Stimulated activated CD8-positive, alpha-beta memory T cell treated with anti-CD3 and anti-CD28 coated beads, Interleukin-4, amount 100 ng/mL, for 48 hours (primary cell): ENCODE measurements at regions not wholly inside any gene's neighbourhood (a gene's known extent, or its start where the extent isn't known, plus 50 kb on each side); places are given as distances from the start of the nearest gene placed in this dataset.
"Not testable (repeated sequence)": the region's sequence is repeated elsewhere in the genome, so short reads cannot be mapped to it uniquely, and the experiment has no call there.

Experiments used
- DNase-seq: peaks from one replicate; pipeline ENCODE4 v3.0.0-alpha.2; 2020

DNA sequence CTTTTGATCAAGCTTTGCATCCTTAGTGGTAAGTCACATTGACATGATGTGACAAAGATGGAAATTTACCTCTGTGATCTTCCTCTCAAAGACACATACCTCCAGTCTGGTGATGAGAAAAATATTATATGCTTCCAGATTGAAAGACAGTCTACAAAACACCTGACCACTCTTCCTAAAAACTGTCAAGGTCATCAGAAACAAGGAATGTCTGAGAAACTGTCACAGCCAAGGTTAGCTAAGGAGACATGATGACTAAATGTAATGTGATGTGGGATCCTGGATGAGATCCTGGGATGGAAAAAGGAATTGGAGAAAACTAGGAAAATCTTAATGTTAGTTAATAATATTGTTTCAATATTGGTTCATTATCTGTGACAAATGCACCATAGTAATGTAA, 226.6 kb upstream of the ST6GAL2 start:
- no peak for DNase-seq

GRCh38 chr2:107128381-107128780, 242.4 kb upstream of the ST6GAL2 start:
- no peak for DNase-seq

- no peak for DNase-seq
Observed at GRCh38 chr2:107132070-107132469, 246.1 kb upstream of the ST6GAL2 start.

DNA sequence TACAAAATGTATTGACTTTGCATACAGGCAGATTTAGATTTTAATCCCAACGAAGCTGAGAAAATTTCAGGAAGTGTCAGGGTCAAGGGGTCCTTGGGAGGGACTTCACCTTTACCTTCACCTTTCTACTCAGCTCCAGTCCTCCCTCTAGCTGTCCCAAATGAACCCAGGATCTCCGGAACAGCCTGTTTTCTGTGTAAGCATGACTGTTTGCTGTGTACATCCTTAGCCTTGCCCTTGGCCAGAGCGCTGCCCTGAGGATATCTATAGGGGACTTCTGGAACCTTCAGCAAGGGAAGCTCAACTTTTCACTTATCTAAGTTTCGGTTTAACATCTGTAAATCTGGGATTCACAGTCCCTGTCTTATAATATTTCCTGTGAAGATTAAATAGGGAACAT, 246.8 kb upstream of the ST6GAL2 start:
- no peak for DNase-seq

- DNase-seq = no peak
Observed at GRCh38 chr2:107133412-107133811, 247.4 kb upstream of the ST6GAL2 start.

DNA sequence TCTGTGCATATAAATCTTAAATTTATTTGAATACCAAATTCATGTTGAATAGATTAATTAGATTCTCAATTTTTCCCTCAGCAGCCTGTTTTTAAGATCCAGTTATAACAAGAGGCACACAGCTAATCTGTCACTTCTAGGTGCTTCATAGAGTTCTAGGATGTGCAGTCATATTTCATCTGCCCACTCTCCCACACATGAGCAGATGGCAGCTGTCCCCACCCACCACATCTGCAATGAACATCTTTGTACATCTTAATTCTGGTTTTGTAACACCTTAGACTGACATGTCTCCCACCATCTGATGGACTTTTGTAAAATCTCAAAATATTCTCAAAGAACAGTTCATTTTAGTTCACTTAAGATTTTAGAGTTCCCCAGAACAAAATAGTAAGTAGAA, 250.8 kb upstream of the ST6GAL2 start:
- no peak for DNase-seq

GRCh38 chr2:107137706-107138105, 251.7 kb upstream of the ST6GAL2 start:
- no peak for DNase-seq

DNA sequence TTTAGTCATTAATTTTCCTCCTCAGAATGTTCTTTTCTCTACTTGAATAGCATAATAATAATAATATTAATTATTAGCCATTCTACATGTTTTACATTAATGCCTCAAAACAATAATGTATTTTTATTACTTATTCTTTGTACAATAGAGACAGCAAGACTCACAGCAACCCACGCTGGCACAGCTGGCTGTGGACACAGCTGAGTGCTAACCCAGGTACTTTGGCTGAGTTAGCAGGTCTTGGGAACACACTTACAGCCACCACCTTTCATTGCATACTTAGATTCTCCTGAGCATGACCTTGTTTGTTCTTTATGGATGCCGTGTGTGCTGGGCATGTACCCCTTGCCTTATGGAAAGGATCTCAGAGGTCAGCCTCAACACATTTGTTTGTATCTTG, 260.2 kb upstream of the ST6GAL2 start:
- no peak for DNase-seq

DNA sequence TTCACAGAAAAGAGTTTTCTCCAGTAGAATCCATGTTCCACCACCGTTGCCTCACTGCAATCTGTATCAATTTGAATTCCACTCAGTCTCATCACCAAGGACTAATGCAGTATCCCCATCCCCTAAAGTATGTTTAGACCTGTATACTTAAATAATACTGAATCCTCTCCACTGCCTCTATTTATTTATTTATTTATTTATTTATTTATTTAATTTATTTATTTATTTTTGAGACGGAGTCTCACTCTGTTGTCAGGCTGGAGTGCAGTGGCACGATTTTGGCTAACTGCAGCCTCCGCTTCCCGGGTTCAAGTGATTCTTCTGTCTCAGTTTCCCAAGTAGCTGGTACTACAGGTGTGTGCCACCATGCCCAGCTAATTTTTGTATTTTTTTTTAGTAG, 260.7 kb upstream of the ST6GAL2 start:
- DNase-seq = not testable (repeated sequence)

GRCh38 chr2:107148055-107148454, 262.1 kb upstream of the ST6GAL2 start:
- DNase-seq = no peak

- no peak for DNase-seq
Observed at GRCh38 chr2:107148496-107148895, 262.5 kb upstream of the ST6GAL2 start.

DNA sequence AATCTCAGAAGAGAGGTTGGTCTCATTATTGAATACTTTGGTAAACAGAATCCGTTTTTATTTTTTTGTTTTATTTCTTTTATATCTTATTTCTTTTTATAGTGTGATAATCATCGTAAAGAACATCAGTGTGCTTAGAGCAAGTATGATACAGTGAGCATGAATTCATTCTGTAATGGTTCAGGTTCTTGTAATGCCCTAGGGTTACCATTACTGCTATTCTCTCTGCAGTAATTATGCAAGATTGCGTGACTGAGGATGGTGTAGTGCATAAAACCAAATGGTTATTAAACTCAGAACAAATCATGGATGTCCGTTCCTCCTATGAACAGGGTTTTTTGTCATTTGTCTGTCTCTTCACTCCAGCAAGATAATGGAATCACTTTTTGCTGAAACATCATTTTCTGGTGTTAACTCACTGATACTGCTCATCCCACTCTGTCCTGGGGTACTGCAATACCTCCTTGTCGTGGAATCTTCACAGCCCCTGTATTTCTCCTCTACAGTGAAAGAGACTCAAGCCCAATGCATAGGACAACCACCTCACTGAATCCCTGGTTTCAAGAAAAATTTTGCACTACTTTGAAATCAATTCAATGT, 274.8 kb upstream of the ST6GAL2 start:
- DNase-seq = no peak

DNA sequence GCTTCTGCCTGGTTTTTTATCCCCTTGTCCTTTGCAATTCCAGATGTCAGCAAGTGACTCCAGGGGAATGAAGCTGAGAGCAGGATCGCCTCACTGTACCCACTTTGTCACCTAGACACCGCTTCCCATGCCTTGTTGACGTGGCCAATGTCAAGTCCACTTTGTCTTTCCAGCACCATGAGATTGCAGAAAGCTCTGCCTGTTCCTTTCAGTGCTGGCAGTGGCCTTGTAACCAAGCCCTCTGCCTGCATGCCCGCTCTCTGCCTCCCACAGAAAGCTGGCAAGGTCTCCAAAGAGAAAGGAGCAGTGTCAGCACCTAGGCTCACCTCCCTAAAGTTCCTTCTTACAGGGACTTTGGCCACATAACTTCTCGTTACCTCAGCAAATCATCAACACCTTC, 282.2 kb upstream of the ST6GAL2 start:
- no peak for DNase-seq

- DNase-seq = no peak
Observed at GRCh38 chr2:107174171-107174570, 288.2 kb upstream of the ST6GAL2 start.

- DNase-seq = no peak
Observed at GRCh38 chr2:107182981-107183380, 297.0 kb upstream of the ST6GAL2 start.

GRCh38 chr2:107187870-107188269, 301.9 kb upstream of the ST6GAL2 start:
- DNase-seq = no peak

- no peak for DNase-seq
Observed at GRCh38 chr2:107195631-107196030, 309.7 kb upstream of the ST6GAL2 start.

DNA sequence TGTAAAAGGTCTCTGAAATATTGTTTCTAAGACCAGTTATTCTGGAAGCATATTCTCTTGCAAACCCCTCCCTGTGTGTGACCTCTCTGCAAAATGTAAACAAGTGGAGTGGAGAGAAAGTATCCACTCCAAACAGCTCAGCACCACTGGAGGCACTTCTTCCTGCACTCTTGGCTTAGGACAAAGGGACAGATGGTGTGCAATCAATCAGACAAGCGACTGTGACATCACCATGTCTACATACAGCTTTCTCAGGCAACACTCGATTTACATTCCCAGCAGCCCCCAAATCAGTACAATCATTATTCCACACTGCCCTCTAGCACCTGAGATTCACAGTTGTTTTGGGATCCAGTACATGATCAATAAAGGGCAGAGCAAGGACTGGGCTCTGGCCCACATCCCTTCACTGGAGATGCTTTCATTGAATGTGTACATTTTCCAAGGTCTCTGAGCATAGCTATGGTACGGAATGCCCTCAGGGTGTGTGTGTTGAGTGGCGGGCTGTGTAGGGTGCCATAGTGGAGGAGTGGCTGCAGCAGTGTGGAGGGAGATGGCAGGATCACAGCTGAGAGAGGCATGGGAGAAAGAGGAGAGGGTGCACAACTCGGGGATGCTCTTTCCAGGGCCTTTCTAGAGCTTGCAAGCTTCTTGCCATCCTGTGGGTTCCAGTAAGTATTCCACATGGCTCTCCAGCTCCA, 311.8 kb upstream of the ST6GAL2 start:
- no peak for DNase-seq

- no peak for DNase-seq
Observed at GRCh38 chr2:107202962-107203591, 317.1 kb upstream of the ST6GAL2 start.

DNA sequence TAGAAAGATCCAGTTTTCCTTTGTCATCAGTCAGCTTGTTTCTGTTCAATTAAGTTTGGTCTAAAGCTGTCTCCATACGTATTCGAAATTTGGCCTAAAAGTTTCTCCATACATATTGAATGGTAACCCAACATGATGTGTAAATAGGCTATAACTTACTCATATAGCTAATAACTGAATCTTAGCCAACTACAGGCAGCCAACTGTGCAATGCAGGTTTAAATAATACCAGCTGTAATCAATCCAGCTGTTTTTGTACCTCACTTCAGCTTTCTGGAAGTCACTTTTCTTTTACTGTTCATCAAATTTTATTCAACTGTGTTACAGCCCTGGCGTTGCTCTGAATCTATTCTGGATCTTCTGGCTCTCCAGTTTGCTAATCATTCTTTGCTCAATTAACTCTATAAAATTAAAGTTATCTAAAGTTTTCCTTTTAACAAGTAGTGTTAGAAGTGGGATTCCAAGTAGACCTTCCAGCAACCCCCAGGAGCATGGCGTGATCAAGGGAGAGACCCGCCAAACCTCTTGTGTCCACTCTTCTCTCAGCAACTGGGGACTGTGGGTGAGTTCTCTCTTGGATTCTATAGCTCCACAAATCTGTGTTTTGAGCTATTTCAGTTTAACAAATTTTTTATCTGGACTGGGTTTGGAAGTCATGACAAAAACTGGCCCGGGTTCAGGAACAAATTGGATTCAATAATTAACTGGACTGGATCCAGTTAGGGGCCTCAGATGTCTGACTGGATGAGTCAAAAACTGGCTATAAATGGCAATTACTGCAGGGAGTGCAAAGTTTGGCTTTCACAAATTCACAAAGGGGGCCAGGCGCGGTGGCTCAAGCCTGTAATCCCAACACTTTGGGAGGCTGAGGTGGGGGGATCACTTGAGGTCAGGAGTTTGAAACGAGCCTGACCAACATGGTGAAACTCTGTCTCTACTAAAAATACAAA, 329.7 kb upstream of the ST6GAL2 start:
- no peak for DNase-seq

GRCh38 chr2:107218208-107218607, 332.2 kb upstream of the ST6GAL2 start:
- DNase-seq = no peak

- no peak for DNase-seq
Observed at GRCh38 chr2:107222466-107222865, 336.5 kb upstream of the ST6GAL2 start.

- DNase-seq = no peak
Observed at GRCh38 chr2:107235491-107236254, 349.7 kb upstream of the ST6GAL2 start.
